GM12865 (cell line): ENCODE measurements at regions not wholly inside any gene's neighbourhood (a gene's known extent, or its start where the extent isn't known, plus 50 kb on each side); places are given as distances from the start of the nearest gene placed in this dataset.
"Not testable (repeated sequence)": the region's sequence is repeated elsewhere in the genome, so short reads cannot be mapped to it uniquely, and the experiment has no call there.

Source experiments
- DNase-seq: peaks from one replicate; pipeline ENCODE4 v3.0.0; 2010; ENCODE audit warnings: low read depth
- H3K4me3 ChIP-seq: 2 replicates; pipeline ENCODE4 v1.5.1; 2011; ENCODE audit warnings: mild to moderate bottlenecking, low read depth, low read length, control low read depth
- TF ChIP-seq, protein P1 (sequence below): IDR thresholded peaks from 2 replicates; pipeline ENCODE4 v1.5.1; 2011; ENCODE audit warnings: low read length, control low read depth, low read depth, inconsistent platforms; ENCODE audit not compliant: insufficient read depth; ENCODE audit errors: missing control alignments

DNA sequence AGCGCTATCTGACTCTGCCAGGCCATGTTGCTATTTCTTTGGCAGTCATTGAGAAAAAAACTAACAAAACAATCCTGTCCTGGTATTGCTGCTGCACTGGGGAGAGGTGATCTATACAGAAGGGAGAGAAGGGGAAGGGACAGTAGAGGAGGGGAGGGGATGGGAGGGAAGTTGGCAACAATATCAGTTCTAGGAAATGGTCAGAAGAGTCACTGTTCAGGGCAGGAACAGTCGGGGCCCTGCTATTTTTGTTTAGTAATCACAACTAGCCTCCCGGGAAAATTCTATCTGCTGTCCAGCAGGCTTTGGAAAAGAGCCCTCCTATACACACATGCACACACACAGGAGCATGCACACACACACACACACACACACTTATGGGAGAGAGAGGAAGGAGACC is 142.3 kb upstream of the CARMIL1 start:
- DNase-seq = peak; percentile 9
- peak overlapping the region; percentile 60 for H3K4me3 ChIP-seq
- TF ChIP-seq, protein P1, sequence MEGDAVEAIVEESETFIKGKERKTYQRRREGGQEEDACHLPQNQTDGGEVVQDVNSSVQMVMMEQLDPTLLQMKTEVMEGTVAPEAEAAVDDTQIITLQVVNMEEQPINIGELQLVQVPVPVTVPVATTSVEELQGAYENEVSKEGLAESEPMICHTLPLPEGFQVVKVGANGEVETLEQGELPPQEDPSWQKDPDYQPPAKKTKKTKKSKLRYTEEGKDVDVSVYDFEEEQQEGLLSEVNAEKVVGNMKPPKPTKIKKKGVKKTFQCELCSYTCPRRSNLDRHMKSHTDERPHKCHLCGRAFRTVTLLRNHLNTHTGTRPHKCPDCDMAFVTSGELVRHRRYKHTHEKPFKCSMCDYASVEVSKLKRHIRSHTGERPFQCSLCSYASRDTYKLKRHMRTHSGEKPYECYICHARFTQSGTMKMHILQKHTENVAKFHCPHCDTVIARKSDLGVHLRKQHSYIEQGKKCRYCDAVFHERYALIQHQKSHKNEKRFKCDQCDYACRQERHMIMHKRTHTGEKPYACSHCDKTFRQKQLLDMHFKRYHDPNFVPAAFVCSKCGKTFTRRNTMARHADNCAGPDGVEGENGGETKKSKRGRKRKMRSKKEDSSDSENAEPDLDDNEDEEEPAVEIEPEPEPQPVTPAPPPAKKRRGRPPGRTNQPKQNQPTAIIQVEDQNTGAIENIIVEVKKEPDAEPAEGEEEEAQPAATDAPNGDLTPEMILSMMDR = no peak

- DNase-seq = peak; percentile 48
- peak overlapping the region; percentile 60 for H3K4me3 ChIP-seq
These were observed 141.7 kb upstream of the CARMIL1 start for GRCh38 chr6:25137480-25137879.

DNA sequence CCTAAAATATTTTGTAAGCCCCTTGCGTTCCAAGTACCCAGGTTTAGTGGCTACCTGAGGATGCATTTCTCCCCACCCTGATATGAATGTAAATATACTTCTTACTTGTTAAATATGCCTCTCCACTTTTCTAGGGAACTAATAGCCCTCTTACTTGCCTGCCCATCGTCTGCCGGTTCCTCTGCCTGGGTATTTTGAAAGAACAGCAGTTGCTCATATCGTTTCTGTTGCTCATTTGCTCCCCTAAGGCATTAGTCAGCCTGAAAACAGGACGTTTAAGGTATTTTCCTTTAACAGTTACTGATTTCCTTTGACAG is 141.3 kb upstream of the CARMIL1 start:
- peak overlapping the region; percentile 60 for H3K4me3 ChIP-seq
- TF ChIP-seq, protein P1 = no peak
- DNase-seq = no peak

More at GRCh38 chr6:25137480-25137879, 141.7 kb upstream of the CARMIL1 start:
- TF ChIP-seq, protein P1 = no peak

DNA sequence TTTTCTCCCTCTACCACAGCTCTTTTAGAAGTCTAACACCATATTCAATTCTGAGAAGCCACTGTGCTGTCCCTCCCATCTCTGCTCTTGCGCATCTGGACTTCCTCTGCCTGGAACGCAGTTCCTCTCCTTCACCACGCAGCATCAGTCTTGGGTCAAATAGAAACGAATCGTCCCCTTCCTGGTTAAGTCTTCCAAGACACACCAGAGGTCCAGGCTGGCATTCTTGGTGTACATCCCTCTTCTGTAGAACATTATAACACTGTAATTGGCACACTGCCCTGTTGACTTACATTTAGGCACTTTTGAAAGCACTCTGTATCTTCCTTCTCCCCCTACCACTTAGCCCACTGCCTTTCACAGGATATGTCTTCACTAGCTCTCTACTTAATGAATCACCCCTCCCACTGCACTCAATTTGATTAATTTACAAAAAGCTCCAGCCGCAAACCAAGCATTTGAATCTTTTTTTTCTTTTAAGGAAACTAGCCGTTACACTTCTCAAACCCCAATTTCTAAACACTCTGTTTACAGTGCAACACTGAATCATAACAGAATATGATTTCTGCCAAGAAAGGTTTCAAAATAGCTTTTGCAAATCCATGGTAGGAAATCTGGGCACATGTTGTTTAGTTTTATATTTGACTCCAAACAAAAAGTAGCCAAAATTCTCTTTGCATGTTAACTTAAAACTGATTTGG is 140.8 kb upstream of the CARMIL1 start:
- TF ChIP-seq, protein P1 = no peak
- DNase-seq = peak; percentile 91
- H3K4me3 ChIP-seq = peak overlapping the region; percentile 60

DNA sequence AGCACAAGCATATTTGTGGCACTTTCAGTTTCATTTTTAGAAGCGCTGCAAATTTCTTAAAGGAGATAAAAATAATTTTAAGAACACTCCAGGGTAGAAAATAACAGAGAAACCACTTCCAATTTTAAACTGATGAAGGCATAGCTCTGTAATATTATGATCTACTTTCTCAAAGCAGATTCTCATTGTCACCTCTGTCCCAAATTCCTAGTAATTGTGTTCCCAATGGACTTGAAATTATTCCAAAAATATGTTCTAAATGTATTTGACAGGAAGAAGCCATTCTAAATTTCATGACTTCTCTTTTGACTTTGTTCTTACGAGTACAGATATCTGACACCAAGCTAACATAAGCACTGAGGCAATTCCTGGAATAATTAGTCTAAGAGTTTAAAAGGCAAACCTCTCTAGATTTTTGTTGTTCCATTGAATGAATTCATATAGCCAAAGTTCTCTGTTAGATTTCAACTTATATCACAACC is 140.2 kb upstream of the CARMIL1 start:
- peak overlapping the region; percentile 60 for H3K4me3 ChIP-seq
- TF ChIP-seq, protein P1 = no peak
- DNase-seq = peak; percentile 53

DNA sequence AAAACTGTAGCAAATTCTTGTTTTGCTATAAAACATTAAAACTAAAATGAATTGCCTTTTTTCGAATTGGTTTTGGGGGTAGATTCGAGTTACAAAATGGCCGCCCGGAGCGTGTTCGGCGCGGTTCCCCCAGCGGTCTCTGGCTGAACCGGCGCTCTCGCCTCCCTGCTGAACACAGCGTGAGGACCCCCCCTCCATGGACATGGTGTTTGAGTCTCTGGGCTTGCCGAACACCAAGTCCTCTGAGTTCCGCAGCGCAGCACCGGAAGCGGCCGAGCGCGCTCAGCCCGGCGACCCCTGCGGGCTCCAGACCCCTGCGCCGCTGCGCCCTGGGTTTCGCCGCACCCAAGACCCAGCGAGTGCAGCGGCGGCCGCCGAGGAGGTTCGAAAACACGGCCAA is 139.6 kb upstream of the CARMIL1 start:
- DNase-seq, H3K4me3 ChIP-seq: not testable (repeated sequence)

DNA sequence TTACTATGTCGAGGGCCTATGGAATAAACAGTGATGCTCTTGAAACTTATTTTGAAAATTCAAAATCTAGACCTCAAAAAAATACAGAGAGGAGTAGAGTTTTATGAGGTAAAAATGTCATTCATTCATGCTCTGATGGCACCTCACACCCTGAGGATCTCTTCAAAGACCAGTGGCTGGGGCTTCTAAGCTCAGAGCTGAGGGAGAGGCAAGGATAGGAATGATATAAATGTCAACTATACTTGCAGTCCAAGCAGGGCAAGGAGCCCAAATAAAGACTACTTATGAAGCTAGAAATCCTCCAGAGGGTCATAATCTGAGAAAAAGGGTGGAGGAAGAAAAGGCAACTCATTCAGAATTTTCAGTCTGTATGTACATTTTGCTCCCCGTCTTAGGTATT is 136.7 kb upstream of the CARMIL1 start:
- H3K4me3 ChIP-seq = no peak overlapping the region
- TF ChIP-seq, protein P1 = no peak

GRCh38 chr6:25144919-25145318 is 134.3 kb upstream of the CARMIL1 start:
- TF ChIP-seq, protein P1 = no peak
- H3K4me3 ChIP-seq = no peak overlapping the region
- DNase-seq = no peak

More for the DNA sequence above, 136.7 kb upstream of the CARMIL1 start:
- no peak for DNase-seq
